ENCODE measurements at regions not wholly inside any gene's neighbourhood (a gene's known extent, or its start where the extent isn't known, plus 50 kb on each side); places are given as distances from the start of the nearest gene placed in this dataset.
"Not testable (repeated sequence)": the region's sequence is repeated elsewhere in the genome, so short reads cannot be mapped to it uniquely, and the experiment has no call there.

DNA sequence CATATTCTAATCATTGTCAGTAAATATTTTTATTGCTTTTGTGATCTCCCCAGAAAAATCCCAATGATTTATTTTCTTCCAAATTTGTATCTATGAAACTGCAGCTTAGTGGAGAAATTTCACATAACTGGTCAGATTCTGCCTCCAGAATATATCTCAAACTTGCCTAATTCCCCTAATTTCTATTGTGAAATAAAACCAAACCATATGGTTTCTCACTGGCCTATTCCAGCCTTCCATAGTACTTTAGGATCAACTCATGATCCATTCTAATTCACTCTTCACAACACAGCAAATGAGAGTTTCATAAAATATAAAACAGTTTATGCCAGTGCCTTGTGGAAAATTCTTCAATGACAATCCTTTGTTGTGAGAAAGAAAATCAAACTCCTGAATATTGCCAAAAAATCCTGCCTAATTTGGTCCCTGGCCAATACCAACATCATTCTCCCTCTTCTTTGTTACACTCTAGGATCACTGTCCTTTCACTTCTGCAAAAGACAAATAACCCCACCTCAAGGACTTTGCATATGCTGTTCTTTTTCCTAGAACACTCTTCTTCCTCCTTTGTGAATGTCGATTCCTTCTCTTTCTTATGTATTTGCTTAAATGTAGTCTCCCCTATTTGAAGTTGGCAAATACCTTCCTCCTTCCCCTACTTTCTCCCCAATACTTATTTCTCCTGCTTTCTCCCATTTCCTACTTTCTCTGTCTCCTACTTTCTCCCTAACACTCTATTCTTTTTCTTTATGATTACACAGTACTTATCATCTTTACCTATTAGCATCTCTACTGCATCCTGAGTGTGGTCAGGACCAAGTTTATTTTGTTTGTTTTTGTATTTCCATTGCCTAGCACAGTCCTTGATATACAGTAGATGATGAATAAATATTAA, 587.5 kb downstream of the RFPL4B start:
- no peak for DNase-seq
- intact Hi-C loops (cut with DNase I), result no loop called here

DNA sequence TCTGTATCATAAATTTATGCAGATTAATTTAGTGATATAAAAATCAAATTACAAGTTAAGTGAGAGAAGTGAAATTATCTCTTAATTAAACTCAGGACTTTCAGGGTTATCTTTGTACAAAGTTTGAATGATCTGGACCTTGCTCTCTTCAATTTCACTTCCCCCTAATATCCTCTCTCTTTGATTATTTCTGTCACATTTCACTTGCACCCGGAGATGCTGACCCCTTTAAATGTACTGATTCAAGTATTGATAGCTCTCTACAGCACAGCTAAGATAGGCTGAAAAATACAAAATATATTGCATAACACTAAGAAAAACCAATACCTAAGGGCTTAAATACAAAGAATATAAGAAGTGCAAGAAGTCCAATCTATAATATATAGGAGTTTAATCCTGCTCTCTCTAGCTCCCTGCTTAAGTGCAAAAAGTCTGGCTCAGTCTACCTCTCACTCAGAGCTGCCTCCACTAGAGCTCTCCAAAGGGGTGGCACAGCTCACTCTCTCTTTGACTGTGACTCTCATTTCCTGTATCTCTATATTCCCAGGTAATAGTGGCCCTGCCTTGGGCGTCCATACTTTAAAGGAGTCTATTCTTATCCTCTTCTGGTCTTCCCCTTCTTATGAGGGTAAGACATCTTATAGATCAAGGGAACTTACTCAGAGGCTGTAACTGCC, 588.4 kb downstream of the RFPL4B start:
- no peak for DNase-seq
- intact Hi-C loops (cut with DNase I), result no loop called here

DNA sequence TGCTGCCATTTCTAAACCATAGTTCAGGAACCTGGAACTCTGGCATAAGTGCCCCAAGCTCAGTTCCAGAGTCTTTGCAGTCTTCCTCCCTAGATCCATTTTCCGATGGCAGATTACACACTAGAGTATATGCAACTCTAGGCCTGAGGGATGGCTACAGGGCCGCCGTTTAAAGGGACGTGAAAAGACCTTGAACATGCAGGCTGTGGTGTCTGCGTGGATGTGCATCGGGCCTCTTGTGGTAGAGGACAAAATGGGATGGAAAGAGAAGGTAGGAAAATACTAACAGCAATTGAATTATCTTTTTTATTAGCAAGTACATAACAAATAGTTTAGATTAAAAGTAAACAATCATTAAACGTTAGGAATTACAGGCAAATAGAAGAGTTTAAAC, 588.9 kb downstream of the RFPL4B start:
- intact Hi-C loops (cut with DNase I), result no loop called here
- no peak for DNase-seq

DNA sequence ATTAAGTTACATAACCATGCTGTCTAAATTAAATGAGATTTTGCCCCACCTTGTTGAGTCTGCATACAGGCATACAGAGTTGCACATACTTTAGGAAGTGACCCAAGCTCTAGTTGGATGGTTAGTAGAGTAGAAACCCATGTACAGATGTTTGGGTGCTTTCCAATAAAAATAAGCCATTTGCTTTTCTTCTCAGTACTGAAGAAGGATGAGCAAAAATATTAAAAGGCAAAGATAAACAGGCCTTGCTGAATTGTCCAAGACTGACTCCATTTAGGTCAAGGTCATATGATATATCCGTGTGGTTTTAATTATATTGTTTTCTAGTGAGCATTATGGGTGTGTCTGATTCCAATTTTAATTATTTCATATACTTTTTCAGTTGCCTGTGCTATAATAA, 589.4 kb downstream of the RFPL4B start:
- intact Hi-C loops (cut with DNase I), result no loop called here
- no peak for DNase-seq

DNA sequence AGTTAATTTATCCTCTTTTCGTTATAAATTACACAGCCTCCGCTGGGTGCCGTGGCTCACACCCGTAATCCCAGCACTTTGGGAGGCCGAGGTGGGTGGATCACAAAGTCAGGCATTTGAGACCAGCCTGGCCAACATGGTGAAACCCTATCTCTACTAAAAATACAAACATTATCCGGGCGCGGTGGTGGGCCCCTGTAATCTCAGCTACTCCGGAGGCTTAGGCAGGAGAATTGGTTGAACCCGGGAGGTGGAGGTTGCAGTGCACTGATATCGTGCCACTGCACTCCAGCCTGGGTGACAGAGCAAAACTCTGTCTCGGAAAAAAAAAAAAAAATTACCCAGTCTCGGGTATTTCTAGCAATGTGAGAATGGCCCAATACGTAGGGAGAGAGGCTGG, 590.6 kb downstream of the RFPL4B start:
- intact Hi-C loops (cut with DNase I); DNase-seq: not testable (repeated sequence)

DNA sequence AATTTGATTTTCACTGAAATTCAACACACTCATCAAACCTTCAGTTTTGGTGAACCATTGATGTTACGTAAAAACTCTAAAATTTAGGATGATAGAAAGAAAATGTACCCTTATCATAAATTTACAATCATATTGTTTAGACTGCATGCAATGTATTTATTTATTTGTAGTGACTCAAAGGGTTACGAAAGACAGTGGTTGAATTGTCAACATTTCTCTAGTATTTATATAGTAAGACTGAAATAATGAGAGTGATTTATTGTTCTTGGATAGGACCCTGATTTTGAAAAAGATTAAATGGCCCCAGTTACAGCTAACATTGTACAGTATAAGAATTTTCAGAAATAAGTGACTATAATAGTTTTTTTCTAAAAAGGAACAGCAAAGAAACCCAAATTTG, 591.5 kb downstream of the RFPL4B start:
- no peak for DNase-seq
- intact Hi-C loops (cut with DNase I), result no loop called here

DNA sequence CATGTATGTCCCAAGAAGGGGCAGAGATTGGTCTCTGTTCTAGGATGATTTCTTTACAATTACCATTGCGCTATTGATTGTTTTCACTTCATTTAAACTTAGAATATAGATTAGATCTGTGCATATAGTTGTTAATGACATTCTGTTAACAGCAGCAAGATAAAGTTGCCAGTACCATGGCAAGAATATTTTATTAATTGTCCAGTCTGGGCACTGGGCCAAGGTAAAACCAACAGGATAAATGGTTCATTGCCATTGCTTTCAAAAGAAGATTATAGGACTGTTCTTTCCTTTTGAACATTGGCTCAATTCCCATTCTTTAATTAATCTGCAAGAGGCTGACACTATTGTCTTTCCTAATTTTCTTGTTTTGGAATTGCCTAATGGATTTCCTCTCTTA, 592.4 kb downstream of the RFPL4B start:
- intact Hi-C loops (cut with DNase I), result no loop called here
- DNase-seq, result peak in 2 of 42 donors; percentile 5 to 11

DNA sequence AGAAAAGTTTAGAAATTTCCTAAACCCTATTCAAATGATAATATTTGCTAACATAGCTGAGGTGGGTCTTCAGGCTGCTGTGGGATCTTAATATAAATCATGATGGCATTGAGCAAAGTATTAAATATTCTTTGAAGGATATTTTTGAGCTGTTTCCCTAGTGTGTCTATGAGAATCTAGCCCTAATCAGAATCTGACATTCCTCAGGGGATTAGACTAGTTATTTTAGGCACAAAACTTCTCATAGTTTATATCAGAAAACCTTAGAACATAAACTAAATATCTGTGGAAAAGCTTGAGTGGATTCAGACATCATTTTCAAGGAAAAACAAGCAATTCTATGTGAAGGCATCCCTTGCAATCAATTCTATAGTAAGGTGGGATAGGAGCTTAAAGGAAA, 594.5 kb downstream of the RFPL4B start:
- no peak for DNase-seq
- intact Hi-C loops (cut with DNase I), result no loop called here

DNA sequence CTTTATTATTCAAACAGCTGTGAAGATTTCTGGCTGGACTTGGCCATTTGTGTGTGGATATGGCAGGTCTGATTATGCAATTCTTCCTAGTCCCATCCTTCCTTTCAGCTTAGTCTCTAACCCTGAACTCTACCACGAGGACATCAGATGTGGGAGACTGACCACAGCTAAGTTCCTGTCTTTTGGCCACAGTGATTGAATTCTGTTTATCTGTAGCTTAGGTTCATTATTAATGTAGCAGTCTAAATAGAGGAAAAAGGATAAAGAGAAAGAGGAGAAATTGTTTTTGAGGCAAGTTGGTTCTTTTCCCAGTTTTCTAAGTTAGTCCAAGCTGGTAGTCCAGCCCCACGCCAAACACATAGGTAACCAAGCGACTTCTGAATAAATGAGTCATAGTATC, 598.9 kb downstream of the RFPL4B start:
- intact Hi-C loops (cut with DNase I), result no loop called here
- no peak for DNase-seq

DNA sequence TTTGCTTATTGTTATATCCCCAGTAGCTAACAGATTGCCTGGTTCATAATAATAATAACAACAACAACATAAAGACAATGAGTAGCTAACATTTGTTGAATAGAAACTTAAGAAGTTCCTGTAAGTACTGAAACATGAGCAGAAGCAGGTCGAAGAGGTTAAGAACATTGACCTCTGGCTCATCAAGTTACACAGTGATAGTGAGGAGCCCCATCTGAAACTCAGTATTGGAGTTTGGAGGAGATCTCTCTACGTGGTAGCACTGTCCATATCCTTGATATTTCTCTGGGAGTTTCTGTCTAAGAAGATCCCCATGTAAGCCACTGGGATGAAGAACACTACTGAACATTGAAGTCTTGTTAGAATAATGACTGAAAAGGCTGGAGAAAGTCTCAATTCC, 600.4 kb downstream of the RFPL4B start:
- intact Hi-C loops (cut with DNase I), result no loop called here
- DNase-seq, result no peak

DNA sequence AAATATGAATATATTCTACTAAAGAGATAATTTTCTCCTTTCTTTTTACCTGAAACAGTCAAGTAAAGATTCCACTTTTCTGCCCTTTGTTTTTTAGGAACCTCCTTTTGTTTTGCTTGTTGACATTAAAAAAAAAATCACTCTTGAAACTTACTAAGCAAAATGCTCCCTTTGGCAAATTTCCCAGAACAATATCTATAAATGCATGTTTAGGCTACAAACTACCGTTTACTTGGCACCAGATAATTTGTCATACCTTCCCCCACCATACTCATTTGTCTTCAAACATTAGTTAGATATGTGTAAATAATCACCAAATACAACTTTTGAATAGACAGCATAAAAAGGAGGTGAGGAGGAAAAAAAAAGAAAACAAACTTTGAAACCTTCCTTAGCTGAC, 604.7 kb downstream of the RFPL4B start:
- DNase-seq, result no peak
- intact Hi-C loops (cut with DNase I), result no loop called here

DNA sequence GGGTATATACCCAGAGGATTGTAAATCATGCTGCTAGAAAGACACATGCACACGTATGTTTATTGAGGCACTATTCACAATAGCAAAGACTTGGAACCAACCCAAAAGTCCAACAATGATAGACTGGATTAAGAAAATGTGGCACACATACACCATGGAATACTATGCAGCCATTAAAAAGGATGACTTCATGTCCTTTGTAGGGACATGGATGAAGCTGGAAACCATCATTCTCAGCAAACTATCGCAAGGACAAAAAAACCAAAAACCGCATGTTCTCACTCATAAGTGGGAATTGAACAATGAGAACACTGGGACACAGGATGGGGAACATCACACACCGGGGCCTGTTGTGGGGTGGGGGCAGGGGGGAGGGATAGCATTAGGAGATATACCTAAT, 608.6 kb downstream of the RFPL4B start:
- DNase-seq; intact Hi-C loops (cut with DNase I): not testable (repeated sequence)

DNA sequence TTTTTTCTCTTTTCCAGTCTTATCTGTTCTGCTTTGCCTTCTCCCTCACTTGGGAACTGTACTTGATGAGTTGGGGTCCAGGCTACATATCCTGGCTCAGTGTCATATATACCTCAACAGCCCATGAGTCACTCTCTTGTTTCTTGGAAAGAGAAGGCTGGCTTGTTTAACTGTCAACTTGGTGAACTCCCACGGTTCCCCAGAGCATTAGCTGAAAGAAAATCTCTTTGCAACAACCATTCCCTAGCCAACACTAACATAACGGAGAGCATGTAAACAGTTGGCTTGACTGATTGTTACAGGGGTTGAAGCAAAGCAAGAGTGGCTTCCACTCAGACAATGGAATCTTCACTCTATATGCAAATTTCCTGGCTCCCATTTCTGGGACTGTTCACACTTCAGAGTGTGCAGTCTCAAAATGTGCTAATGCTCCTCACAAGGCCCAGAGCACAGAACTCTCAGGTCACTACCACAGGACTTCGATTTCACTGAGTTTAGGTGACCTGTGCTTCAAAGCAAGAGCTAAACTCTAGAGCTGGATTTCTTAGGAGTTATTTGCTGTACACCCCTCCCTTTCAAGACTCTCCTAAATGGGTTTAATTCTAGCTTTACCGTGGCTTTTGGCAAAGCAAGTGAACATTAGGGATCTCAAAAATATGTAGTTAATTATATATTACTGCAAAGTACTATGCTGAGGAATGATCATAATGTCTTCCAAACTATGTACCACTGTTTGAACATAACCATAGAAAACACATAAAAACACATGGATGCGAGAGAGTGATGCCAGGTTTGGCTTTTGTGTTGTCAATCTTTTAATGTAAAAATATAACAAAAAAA, 609.8 kb downstream of the RFPL4B start:
- intact Hi-C loops (cut with DNase I), result no loop called here
- DNase-seq, result no peak

DNA sequence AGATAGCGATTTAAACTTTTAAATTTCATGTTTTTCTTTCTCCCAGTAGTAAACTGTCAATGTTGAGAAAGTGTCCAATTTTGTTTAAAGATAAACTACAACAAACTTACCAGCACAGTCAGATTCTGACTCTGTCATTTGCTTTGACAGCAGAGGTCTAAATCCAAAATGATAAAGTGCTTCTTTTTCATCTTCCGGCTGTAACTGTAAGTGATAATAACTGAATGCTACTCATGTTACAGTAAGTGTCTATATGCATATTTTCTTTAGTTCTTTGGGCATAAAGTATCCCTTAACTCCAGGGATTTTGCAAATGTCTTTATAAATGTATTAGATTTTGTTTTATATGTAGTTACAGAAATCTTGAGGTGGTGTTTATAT, 610.4 kb downstream of the RFPL4B start:
- intact Hi-C loops (cut with DNase I), result no loop called here

DNA sequence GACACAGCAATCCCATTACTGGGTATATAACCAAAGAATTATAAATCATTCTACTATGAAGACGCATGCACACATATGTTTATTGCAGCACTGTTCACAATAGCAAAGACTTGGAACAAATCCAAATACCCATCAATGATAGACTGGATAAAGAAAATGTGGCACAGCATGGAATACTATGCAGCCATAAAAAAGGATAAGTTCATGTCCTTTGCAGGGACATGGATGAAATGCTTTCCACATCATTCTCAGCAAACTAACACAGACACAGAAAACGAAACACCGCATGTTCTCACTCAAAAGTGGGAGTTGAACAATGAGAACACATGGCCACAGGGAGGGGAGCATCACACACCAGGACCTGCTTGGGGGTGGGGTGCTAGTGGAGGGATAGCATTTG, 613.0 kb downstream of the RFPL4B start:
- intact Hi-C loops (cut with DNase I); DNase-seq: not testable (repeated sequence)

More for the DNA sequence above, 610.4 kb downstream of the RFPL4B start:
- DNase-seq, result no peak

DNA sequence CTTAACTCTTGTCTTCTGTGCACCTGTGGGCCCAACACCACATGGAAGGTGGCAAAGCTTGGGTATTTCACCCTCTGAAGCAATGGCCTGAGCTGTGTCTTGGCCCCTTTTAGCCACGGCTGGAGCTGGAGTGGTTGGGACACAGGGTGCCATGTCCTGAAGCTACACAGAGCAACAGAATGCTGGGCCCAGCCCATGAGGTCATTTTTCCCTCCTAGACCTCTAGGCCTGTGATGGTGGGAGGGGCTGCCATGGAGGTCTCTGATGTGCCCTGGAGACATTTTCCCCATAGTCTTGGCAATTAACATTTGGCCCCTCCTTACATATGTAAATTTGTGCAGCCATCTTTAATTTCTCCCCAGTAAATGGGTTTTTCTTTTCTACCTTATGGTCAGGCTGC, 620.8 kb downstream of the RFPL4B start:
- DNase-seq, result no peak
- intact Hi-C loops (cut with DNase I), result no loop called here

DNA sequence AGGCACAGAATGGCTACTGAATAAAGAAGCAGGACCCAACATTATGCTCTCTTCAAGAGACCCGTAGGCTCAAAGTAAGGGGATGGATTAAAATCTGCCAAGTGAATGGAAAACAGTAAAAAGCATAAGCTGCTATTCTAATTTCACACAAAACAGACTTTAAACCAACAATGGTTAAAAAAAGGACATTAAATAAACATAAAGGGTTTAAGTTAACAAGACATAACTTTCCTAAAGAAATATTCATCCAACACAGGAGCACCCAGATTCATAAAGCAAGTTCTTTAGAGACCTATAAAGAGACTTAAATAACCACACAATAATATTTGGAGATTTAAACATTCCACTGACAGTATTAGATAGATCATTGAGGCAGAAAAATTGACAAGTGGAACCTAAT, 624.5 kb downstream of the RFPL4B start:
- DNase-seq, result no peak
- intact Hi-C loops (cut with DNase I), result no loop called here

DNA sequence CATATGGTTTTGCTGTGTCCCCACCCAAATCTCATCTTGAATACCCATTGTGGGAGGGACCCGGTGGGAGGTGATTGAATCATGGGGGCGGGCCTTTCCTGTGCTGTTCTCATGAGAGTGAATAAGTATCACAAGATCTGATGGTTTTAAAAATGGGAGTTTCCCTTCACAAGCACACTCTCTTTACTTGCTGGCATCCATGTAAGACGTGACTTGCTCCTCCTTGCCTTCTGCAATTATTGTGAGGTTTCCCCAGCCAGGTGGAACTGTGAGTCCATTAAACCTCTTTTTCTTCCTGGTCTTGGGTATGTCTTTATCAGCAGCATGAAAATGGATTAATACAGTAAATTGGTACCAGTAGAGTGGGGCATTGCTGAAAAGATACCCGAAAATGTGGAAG, 627.8 kb downstream of the RFPL4B start:
- DNase-seq; intact Hi-C loops (cut with DNase I): not testable (repeated sequence)

DNA sequence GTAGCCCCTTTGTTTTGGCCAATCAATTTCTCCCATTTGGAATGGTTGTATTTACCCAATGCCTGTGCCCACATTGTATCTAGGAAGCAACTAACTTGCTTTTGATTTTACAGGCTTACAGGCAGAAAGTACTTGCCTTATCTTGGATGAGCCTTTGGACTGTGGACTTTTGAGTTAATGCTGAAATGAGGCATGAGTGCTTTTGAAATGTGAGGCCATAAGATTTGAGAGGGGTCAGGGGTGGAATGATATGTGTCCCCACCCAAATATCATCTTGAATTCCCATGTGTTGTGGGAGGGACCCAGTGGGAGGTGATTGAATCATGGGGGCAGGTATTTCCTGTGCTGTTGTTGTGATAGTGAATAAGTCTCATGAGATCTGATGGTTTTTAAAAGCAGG, 629.4 kb downstream of the RFPL4B start:
- DNase-seq; intact Hi-C loops (cut with DNase I): not testable (repeated sequence)

DNA sequence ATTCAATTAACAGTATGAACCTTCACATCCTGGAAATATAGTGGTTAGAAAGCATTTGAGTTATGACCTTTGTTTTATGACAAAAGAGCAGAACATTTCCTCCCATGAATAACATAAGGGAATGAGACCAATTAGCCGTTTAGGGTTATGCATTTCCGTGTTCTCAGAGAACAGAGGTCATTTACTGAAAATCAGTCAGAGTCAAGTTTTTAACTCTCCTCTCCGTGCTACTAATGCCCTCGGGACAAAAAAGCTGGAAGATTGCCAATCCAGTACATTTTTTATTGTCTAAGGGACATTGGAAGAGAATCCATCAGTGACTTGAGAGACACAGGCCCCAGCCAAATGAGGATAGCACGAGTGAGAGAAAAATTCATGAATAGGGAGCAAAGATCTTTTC, 632.7 kb downstream of the RFPL4B start:
- no peak for DNase-seq
- intact Hi-C loops (cut with DNase I), result no loop called here
